ENCODE measurements at regions not wholly inside any gene's neighbourhood (a gene's known extent, or its start where the extent isn't known, plus 50 kb on each side); places are given as distances from the start of the nearest gene placed in this dataset.

- TF ChIP-seq CTCF (conservative IDR thresholded peaks at IDR 0.05; ENCODE audit: low read depth, low read length), result no peak
- no peak for TF ChIP-seq EZH2 (IDR thresholded peaks at IDR 0.05; ENCODE audit: low read length, unreplicated experiment)
- TF ChIP-seq EZH2phosphoT487 (IDR thresholded peaks at IDR 0.05; ENCODE audit: borderline replicate concordance, low read length), result no peak
Measured at GRCh38 chr4:105088110-105088879, 58.4 kb upstream of the TET2 start.

Data from PC-3 (cell line).